NCI-H1694 treated with DMSO at 0.1 percent for 48 hours (cell line): ENCODE measurements at regions not wholly inside any gene's neighbourhood (a gene's known extent, or its start where the extent isn't known, plus 50 kb on each side); places are given as distances from the start of the nearest gene placed in this dataset.

Source experiments
- DNase-seq: peaks from one replicate; lab custom pipeline; 2025; lab: John Stamatoyannopoulos, UW

DNA sequence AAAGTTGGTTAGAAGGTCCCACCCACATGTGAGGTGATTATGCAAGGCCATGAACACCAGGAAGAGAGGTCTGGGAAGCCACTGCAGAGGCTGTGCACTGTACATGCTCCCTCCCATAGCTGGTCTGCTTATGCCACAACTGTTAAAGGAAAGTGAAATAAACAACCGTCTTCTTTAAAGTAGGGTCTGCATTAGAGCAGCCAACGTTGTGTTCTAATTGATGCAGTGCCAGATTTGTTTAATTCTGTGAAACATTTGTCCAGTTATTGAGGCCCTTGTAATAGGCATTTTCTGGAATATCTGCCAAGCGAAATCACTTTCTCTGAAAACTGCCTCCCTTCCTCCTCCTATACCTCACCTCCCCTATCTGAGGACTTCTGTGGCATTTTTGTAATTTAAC lies 224.0 kb upstream of the LNX1 start:
- no peak for DNase-seq

DNA sequence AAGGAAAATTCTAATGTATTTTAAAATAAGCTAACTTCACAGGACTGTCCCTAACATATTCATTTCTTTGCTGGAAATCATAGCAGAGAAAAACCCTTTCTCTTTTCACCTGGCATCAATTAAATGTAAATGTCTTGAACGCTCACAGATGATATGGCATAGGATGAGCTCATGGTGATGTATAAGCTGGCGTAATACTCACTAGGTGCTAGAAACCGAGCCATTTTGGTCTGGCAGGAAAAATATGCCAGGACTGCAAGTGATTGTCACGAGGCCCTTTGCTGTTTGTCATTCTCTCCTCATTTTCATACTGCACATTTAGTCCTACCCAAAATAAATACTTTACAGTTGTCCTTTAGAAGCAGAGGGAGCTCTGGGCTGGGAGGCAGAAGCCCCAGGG lies 222.7 kb upstream of the LNX1 start:
- no peak for DNase-seq

DNA sequence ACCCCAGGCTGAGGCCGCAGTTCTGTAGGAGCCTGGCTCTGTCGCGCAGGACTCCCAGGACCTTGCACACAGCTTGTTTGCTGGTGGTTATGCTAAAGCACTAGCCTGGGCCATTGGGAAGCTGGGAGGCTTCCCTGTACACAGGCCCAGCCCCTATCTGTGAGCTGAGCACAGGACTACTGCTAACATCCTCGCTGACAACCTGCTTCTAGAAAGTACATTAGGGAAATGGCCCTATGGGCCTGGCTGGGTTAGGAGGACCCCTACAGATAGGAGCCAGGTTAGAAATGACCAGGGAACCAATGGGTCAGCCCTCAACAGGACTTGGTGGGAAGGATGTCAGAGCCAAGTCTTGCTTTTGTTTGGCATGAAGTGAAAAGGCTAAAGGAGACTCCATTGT lies 219.4 kb upstream of the LNX1 start:
- DNase-seq: no peak

DNA sequence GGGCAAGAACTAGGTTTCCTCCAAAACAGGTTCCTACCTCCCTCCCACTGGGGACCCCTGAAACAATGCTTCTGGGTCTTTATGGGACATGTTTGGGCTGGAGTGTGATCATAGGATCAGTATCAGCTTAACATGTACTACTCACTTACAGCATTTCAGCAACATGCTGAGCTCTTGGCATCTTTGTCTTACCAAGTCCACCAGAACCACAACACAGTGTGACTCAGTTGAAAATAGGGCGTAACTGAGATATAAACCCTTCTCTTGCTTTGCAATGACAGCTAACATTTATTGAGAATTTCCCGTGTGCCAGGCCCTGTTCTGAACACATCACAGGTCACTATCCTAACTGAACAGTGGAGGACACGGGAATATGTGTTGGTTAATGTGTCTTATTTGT lies 218.5 kb upstream of the LNX1 start:
- DNase-seq: no peak

DNA sequence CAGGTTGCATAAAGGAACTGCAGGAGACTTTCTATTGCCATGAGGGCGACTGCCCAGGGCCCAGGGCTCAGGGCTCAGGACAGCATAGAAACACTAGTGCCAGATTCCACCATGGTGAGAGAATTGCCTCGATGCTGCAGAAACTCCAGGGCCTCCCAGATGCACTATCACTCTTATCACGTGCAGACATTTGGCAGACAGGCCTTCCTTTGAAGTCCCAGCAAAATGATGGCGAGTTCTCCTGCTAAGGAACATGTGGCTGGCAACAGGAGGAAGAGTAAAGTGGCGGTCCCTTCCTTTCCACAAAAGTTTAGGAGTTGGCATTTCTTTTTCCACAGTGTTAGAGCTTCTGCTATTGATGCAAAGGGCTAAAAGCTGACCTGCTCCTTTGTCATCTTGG lies 214.0 kb upstream of the LNX1 start:
- no peak for DNase-seq

DNA sequence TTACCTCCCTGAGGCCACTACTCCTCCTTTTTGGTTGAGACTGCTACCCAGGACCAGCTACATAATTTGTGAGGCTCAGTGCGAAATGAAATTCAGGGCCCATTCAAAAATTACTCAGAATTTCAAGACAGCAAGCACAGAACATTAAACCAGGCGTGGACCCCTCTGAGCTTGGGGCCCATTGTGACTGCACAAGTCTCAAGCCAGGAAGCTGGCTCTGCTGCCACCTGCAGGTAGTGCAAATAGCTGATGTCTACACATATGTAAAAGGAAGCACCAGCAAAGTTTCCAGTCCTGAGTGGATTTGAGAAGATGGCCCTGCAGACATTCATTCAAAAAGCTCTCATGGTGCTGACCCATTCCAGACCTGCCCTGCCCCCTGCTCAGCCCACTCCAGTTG lies 213.4 kb upstream of the LNX1 start:
- no peak for DNase-seq

DNA sequence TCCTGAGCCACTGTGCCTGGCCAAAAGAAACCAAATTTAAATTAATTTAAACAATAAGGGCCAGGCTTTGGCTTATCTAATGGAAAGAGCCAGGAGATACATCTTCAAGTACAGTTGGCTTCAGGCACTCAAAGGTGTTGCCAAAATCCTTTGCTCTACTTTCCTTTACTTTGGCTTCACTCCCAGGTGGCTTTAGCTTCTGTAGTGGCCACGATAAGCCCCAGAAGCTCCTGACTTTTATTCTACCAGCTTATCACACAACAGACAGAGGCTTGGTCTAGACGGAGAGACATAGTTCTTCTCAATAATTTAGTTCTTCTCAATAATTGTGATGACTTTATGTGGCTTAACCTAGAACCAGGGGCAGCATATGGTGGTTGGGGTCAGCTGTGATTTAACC lies 211.2 kb upstream of the LNX1 start:
- no peak for DNase-seq

DNA sequence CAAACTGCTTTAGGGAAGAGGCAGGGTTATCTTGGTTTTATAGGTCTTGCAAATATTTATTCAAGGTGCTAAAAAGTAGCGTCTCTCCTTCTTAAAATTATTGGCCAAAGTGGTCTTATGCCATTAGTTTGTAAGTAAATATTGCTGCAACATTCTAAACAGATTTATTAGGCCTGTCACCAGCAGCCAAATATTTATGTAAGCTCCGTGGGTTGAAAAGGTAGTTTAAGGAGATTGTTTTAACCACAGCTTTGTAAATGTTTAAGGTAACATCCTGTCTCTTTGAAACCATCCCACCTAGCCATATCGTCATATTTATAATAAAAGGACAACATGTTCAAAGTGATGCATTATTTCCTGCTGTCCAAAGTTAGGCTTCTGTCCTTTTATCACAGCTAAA lies 210.1 kb upstream of the LNX1 start:
- DNase-seq: no peak

DNA sequence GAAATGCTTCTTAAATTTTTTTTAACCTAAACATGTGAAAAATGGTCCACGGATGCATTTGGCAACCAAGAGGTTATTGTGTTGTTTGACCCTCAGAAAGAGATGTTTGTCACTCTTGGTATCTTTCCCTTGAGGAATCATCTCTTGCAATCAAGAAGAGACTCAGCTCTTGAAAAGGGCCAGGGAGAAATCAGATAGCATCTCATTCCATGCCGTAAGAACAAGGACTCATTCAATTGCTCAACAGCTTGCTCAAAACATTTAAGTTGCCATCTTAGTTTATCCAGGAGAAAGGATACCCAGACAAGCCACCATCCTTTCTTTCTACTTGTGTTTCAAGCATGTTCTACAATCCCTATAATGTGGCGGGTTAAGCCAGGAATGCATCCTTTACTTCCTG lies 209.5 kb upstream of the LNX1 start:
- no peak for DNase-seq

DNA sequence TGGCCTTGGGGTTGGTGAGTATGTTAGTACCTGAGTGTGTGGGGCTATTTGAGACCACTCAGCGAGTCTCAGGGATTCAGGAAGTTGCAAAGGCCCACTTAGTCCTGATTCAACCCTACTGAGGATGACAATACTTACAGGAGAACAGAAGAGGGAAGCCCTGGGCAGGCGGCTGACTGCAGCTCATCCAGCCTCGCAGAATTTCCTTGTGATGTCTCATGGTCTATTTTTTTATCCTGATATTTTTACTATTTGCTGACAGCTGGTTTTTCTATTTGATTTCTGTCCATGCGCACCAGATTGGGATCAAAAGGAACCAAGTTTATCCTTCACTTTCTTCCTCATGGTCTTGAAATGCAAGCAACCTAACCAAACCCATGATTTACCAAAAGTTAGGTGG lies 201.8 kb upstream of the LNX1 start:
- no peak for DNase-seq

DNA sequence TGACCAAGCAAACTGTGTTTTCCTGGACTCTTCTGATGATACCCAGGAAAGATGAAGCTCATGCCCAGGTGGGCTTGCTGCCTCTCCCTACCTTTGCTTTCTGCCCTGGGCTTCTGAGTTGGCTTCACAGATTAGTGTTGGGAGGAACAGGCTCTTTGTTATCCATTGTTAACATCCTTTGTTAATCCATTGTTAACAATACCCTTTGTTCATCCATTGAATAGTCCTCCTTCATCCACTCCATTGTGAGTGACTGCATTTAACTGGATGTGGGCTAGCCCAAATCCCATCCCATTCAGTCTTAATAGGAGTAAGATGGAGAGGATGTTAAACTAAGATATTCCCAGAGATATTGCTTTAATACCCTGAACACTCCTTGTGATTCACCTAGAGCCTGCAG lies 199.0 kb upstream of the LNX1 start:
- DNase-seq: no peak

DNA sequence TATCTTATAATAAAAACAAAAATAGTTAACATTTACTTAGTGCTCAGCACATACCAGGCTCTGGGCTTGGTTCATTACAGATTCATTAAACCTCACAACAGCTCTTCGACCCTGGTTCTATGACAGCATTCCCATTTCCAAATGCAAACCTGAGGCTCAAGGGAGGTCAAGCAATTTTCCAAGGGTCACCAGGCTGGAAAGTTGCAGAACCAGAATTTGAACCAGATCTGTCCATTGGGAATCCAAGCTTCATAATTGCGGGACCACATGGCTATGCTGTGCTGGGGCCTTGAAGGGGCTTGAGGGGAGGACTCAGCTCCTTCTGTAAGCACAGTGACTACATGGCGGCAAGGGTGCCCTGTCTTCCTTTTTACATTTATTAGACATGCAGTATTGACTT lies 197.3 kb upstream of the LNX1 start:
- DNase-seq: no peak

DNA sequence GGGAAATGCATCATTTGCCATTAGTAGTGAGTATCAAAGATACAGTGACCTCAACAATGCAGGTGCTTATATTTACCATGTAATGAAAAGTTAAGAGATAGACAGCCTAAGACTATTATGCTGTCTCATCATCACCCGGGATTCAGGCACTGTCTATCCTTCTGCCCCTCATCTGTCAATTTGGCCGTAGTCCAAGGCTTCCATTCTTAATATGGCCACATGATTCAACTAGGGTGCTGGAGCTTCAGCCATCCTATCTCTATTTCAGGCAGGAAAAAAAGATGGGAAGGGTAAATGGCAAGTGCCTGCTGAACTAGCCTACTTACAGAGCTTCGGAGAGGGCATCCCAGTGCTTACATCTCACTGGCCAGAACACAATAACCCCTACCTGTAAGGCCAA lies 196.7 kb upstream of the LNX1 start:
- peak; percentile 31 for DNase-seq

DNA sequence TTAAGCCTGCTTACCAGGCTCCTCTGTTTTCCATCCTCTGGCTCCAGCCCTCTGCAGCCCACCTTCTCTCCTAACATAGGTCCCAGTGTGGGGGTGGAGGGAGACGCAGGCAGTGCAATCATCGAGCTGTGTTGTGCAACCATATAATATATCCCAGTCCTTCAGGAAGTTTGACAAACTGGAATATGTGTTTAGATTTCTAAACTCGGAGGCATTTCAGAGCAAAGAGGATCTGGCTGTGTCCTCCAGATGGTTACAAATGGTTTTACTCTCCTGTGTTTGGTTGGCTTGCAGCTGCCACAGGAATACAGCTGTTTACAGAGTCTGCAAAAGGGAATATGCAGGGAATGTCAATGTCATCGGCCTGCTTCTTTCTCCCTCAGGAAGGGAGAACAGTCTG lies 195.3 kb upstream of the LNX1 start:
- no peak for DNase-seq

DNA sequence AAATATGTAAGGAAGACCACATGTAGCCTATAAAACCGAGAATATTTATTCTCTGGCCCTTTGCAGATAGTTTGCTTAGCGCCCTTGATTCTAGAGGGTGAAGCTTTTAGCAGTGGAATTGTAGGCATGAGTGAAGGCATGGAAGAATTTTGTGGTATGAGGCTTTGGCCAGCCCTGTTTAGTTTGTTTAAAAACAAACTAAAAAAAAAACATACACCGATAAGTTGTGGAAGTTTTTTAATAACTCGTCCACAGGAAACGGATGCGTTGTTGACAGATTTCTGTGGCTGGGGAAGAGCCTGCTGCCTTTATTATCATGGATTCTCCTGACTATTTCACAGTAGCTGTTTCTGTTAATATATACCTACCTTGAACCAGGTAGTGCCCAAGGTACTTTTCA lies 194.7 kb upstream of the LNX1 start:
- no peak for DNase-seq

DNA sequence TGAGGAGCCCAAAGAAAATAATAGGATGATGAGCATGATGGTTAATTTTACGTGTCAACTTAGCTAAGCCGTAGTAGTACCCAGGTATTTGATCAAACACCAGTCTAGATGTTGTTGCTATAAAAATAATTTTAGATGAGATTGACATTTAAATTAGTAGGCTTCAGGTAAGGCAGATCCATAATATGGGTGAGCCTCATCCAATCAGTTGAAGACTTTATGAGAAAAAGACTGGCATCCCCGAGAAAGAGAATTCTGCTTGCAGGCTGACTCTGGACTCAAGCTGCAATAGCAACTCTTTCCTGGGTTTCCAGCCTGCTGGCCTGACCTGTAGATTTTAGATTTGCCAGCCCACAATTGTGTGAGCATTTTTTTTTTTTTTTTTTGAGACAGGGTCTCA lies 192.8 kb upstream of the LNX1 start:
- DNase-seq: no peak

DNA sequence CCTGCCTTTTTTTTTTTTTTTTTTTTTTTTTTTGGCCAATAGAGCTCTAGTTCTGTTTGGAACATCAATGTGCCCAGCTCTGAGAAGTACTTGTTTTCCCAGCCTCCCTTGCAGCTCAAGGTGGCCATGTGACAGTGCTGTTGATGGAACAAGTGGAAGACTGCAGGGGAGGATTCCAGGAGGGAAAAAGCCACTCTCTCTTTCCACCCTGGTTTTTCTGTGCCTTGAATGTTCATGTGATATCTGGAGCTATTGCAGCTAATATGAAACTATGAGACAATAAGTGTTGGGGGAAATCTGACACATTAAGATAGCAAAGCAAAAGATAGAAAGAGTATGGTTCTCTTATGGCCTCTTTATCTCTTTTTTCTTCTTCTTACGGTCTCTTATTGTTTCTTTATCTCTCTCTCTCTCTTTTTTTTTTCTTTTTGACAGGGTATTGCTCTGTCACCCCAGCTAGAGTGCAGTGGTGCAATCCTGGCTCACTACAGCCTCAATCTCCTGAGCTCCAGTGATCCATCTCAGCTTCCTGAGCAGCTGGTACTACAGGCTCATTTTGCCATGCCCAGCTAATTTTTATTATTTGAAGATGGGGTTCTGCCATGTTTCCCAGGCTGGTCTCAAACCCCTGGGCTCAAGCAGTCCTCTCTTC lies 192.0 kb upstream of the LNX1 start:
- no peak for DNase-seq

DNA sequence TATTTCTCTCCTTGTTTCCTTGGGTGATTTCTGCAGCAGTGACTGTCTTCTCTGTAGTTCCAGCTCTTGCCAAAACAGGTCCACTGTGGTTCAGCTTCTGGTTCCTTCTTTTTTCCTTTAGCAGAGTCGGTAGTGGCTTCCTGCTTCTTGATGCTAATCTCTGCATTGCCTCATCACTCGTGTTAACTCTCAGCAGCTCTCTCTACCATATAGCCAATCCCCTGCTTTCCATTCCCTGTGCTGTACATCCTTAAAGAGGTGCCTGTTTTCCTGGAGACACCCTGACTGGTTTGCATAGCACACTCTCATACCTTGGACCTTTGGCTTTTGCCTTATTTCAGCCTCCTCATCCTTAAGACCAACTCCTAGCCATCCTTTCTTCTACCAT lies 191.2 kb upstream of the LNX1 start:
- DNase-seq: no peak

DNA sequence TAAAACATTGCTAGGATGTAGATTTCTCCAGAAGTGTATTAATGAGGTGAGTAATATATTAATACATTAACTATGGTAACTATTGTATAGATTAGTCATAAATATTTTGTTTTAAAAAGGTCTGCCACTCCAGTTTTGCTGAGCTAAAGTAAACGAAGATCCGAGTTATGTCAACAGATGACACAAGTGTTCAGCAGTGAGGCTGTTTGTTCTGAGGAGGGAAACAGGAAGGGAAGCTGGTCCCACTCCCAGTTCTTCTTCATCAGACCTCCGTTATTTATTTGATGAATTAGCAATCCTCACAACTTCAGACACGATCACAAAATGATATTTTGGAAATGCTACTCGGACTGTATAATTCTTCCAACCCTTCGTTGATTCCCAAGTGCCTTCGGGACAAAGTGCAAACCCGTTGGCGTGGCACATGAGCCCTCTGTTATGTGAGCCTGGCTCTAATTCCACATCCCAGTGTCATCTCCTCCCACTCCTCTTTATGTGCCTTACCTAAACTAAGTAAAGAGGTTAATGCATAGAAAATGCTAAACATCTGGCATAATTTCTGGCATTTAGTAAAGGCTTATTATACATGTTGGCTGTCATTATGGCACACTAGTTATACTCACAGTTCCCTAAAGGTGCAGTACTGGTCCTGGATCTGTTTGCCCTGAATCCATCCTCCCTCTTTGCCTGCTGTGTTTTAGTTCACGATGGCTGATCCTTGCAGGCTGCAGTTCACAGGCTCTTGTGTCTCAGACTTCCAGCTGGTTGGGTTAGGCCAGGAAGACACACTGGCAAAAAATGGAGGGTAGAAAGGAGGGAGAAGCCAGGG lies 190.6 kb upstream of the LNX1 start:
- DNase-seq: no peak

DNA sequence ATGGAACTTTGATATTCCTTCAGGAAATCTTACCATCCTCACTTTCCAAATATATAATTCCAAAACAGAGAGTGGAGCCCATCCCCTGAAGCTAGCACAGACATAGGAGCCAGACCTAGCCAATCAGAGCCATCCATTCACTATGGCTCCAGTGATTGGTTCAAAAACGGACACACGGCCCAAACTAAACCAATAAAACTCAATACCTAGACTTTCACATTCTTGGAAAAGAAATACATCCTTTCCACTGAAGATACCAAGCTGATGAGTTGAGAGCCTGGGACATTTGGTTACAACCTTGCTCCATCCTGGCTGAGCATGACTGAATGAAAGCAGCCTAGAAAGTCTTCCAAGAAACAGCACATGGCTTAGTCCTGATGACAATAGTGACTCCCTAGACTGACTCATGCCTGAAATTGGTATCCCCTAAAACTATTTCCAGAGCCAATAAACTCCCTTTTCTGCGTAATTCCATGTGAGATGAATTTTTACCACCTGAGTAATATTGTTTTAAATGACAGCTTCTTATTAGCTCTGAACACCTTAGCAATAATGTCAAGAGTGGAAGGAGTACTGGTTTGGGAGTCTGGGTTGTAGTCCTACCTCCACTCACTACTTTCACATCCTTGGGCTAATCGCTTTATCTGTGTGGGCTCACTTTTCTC lies 189.6 kb upstream of the LNX1 start:
- no peak for DNase-seq

DNA sequence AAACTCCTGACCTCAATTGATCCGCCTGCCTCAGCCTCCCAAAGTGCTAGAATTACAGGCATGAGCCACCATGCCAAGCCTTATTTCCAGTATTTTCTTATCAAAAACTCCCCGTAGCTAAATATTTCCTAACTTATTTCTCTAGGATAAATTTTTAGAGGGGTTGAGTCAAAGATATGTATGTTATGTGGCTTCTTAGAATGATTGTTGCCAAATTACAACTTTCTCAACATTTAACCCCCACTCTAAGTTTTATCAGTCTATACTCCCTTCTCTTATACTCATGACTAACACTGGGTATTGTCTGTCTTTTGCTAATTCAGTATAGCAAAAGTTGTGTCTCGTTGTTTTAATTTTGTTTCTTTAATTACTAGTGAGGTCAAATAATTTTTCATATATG lies 187.7 kb upstream of the LNX1 start:
- DNase-seq: no peak

DNA sequence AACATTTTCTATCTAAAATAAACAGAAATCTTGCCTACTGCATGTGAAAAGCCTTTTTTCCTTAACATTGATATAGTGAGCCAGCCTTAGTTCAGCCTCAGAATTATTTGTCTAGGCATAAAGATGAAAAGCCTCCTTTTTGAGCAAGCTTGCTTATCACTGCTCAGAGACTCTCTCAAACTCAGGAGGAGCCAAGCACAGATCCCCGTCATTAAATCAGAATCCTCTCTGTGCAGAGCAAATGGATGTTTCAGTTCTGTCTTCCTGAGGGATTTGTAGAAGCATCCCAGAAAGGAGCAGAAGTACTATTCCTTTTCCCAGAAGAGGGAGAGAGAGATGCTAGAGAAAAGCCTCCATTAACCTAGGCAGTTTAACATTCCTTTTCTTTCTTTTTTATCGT lies 186.9 kb upstream of the LNX1 start:
- DNase-seq: no peak

DNA sequence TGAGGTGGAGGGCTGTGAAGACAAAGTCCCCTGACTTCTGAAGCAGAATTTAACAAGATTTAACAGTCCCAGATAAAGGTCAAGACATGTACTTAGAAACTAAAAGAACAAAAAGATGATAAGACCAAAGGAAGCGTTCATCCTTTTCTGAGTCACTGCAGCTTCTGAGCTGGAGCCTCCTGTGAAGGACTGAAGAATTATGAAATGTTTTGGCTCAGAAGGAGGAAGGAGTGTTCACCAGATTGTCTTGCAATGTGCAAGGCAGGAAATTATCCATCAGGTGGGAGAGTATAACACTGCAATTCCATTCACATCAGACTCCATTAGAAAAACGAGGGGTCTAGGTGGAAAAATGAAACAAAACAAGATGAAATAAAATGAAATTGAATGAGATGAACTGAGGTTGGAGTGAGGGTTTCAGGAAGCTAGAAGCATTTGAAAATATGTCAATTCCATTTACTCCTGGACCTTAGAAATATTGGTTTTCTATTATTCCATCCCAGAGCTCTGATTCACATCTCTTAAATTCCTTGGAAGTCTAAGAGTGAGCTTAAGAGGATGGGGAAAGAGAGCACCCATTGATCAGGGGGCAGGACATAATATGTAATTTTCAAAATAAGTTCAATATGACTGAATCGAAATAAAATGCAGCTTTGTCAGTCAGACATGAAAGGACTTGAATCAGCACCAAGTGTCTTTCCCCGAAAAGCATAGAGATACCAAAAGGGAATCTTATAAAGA lies 186.1 kb upstream of the LNX1 start:
- DNase-seq: no peak
